Neural progenitor cell (in vitro differentiated cells): ENCODE measurements at regions not wholly inside any gene's neighbourhood (a gene's known extent, or its start where the extent isn't known, plus 50 kb on each side); places are given as distances from the start of the nearest gene placed in this dataset.

Source experiments
- DNase-seq: peaks from one replicate; pipeline ENCODE4 v3.0.0-alpha.2; 2016; ENCODE audit warnings: low spot score
- H2AFZ ChIP-seq: fragments of 200-600 bp; sonication (generic); replicated peaks from 2 replicates; pipeline ENCODE4 v1.6.1; 2016; ENCODE audit warnings: antibody characterized with exemption
- H3F3A ChIP-seq: fragments of 200-600 bp; sonication (generic); 2 replicates; pipeline ENCODE4 v1.6.1; 2016; ENCODE audit warnings: antibody characterized with exemption, low read depth
- H3K27ac ChIP-seq: fragments of 200-600 bp; sonication (generic); 2 replicates; pipeline ENCODE4 v1.5.1; 2016; ENCODE audit warnings: mild to moderate bottlenecking
- H3K27me3 ChIP-seq: fragments of 200-600 bp; sonication (generic); 2 replicates; pipeline ENCODE4 v1.6.1; 2016; ENCODE audit warnings: mild to moderate bottlenecking, moderate library complexity
- H3K36me3 ChIP-seq: fragments of 200-600 bp; sonication (generic); 2 replicates; pipeline ENCODE4 v1.5.1; 2016
- H3K4me1 ChIP-seq: fragments of 200-600 bp; sonication (generic); 2 replicates; pipeline ENCODE4 v1.6.1; 2016; ENCODE audit warnings: mixed run types
- H3K4me2 ChIP-seq: fragments of 200-600 bp; sonication (generic); 2 replicates; pipeline ENCODE4 v1.6.1; 2016
- H3K4me3 ChIP-seq: fragments of 200-600 bp; sonication (generic); 2 replicates; pipeline ENCODE4 v1.5.1; 2016
- H3K79me2 ChIP-seq: fragments of 200-600 bp; sonication (generic); 2 replicates; pipeline ENCODE4 v1.6.1; 2016; ENCODE audit warnings: low read depth
- H3K9ac ChIP-seq: fragments of 200-600 bp; sonication (generic); 2 replicates; pipeline ENCODE4 v1.6.1; 2016
- H3K9me3 ChIP-seq: fragments of 200-600 bp; sonication (generic); 2 replicates; pipeline ENCODE4 v1.5.1; 2016; ENCODE audit warnings: low read depth
- H4K20me1 ChIP-seq: fragments of 200-600 bp; sonication (generic); 2 replicates; pipeline ENCODE4 v1.6.1; 2016; ENCODE audit warnings: low read depth
- H3K27ac Mint-ChIP-seq: 3 replicates; pipeline ENCODE4 v1.8.0; 2021; ENCODE audit warnings: mixed read lengths
- H3K27me3 Mint-ChIP-seq: 2 replicates; pipeline ENCODE4 v1.8.0; 2022; ENCODE audit warnings: low read depth, mild to moderate bottlenecking, inconsistent platforms, moderate library complexity, mixed read lengths; ENCODE audit not compliant: insufficient read depth
- H3K36me3 Mint-ChIP-seq: 3 replicates; pipeline ENCODE4 v1.8.0; 2021; ENCODE audit warnings: mixed read lengths
- H3K4me1 Mint-ChIP-seq: 3 replicates; pipeline ENCODE4 v1.8.0; 2021; ENCODE audit warnings: mixed read lengths
- H3K4me3 Mint-ChIP-seq: 3 replicates; pipeline ENCODE4 v1.8.0; 2021; ENCODE audit warnings: mild to moderate bottlenecking, moderate library complexity, mixed read lengths
- H3K9me3 Mint-ChIP-seq: 3 replicates; pipeline ENCODE4 v1.8.0; 2020; ENCODE audit warnings: mixed read lengths
- CTCF ChIP-seq: fragments of 200-600 bp; sonication (generic); IDR thresholded peaks from 2 replicates; pipeline ENCODE4 v1.5.1; 2017; ENCODE audit warnings: antibody characterized with exemption, mild to moderate bottlenecking
- EZH2 ChIP-seq: fragments of 200-600 bp; sonication (generic); IDR thresholded peaks from 2 replicates; pipeline ENCODE4 v1.6.1; 2017; ENCODE audit warnings: antibody characterized with exemption, mild to moderate bottlenecking, moderate library complexity
- EZH2phosphoT487 ChIP-seq: fragments of 200-600 bp; sonication (generic); IDR thresholded peaks from 2 replicates; pipeline ENCODE4 v1.6.1; 2017; ENCODE audit warnings: antibody characterized with exemption

- H2AFZ ChIP-seq, result peak overlapping the region; percentile 1
- H3K9ac ChIP-seq, result no peak overlapping the region
- TF ChIP-seq EZH2, result no peak
- TF ChIP-seq CTCF, result no peak
- TF ChIP-seq EZH2phosphoT487, result no peak
- peaks cover 4% of the 10 kb centered on the region for H3K27me3 Mint-ChIP-seq
- no peak overlapping the region for H3K4me3 ChIP-seq
- H3K27ac ChIP-seq, result peak overlapping the region; percentile 61
- H3K27me3 ChIP-seq, result no peaks in the 10 kb centered on the region
- H3K4me1 ChIP-seq, result peaks cover 23% of the 10 kb centered on the region
- no peak overlapping the region for H3K4me3 Mint-ChIP-seq
- H4K20me1 ChIP-seq, result no peaks in the 10 kb centered on the region
- peaks cover 18% of the 10 kb centered on the region for H3K4me1 Mint-ChIP-seq
- H3K27ac Mint-ChIP-seq, result peak overlapping the region; percentile 47
- no peaks in the 10 kb centered on the region for H3K9me3 ChIP-seq
- H3F3A ChIP-seq, result peaks cover 18% of the 10 kb centered on the region
- peak overlapping the region; percentile 0 for H3K4me2 ChIP-seq
- peak; percentile 13 for DNase-seq
- H3K9me3 Mint-ChIP-seq, result peaks cover 5% of the 10 kb centered on the region
- no peaks in the 10 kb centered on the region for H3K36me3 ChIP-seq
- no peaks in the 10 kb centered on the region for H3K36me3 Mint-ChIP-seq
- no peaks in the 10 kb centered on the region for H3K79me2 ChIP-seq
Observed at GRCh38 chr6:11367638-11368199, 135.3 kb upstream of the NEDD9 start.

- H3K4me3 Mint-ChIP-seq, result no peak overlapping the region
- peak overlapping the region; percentile 0 for H3K4me2 ChIP-seq
- H3K9me3 ChIP-seq, result no peaks in the 10 kb centered on the region
Observed at GRCh38 chr6:11366934-11367637, 134.6 kb upstream of the NEDD9 start.

GRCh38 chr6:11366183-11366933 is 133.9 kb upstream of the NEDD9 start:
- Mint-ChIP-seq H3K27me3 (peaks cover 4% of the 10 kb centered on the region), H3K4me1 (peaks cover 18% of the 10 kb centered on the region), H3K27ac (no peak overlapping the region), H3K4me3 (no peak overlapping the region), H3K9me3 (peaks cover 4% of the 10 kb centered on the region), H3K36me3 (no peaks in the 10 kb centered on the region)
- no peak overlapping the region for H3K27ac ChIP-seq
- no peaks in the 10 kb centered on the region for H3K79me2 ChIP-seq
- H3K4me3 ChIP-seq, result no peak overlapping the region
- no peaks in the 10 kb centered on the region for H4K20me1 ChIP-seq
- no peak overlapping the region for H3K9ac ChIP-seq
- no peak for TF ChIP-seq EZH2phosphoT487
- no peak for TF ChIP-seq CTCF
- TF ChIP-seq EZH2, result no peak
- no peaks in the 10 kb centered on the region for H3K9me3 ChIP-seq
- H3K4me2 ChIP-seq, result peak overlapping the region; percentile 0
- no peak overlapping the region for H2AFZ ChIP-seq
- H3K27me3 ChIP-seq, result no peaks in the 10 kb centered on the region
- H3K36me3 ChIP-seq, result no peaks in the 10 kb centered on the region
- DNase-seq, result no peak
- peaks cover 18% of the 10 kb centered on the region for H3F3A ChIP-seq
- peaks cover 23% of the 10 kb centered on the region for H3K4me1 ChIP-seq

More at GRCh38 chr6:11366934-11367637, 134.6 kb upstream of the NEDD9 start:
- peaks cover 23% of the 10 kb centered on the region for H3K4me1 ChIP-seq
- Mint-ChIP-seq H3K27me3 (peaks cover 4% of the 10 kb centered on the region), H3K4me1 (peaks cover 18% of the 10 kb centered on the region), H3K27ac (no peak overlapping the region), H3K36me3 (no peaks in the 10 kb centered on the region), H3K9me3 (peaks cover 3% of the 10 kb centered on the region)
- DNase-seq, result peak; percentile 57
- no peaks in the 10 kb centered on the region for H3K27me3 ChIP-seq
- H3K4me3 ChIP-seq, result no peak overlapping the region
- no peaks in the 10 kb centered on the region for H3K36me3 ChIP-seq
- peak overlapping the region; percentile 61 for H3K27ac ChIP-seq
- TF ChIP-seq EZH2, result no peak
- TF ChIP-seq EZH2phosphoT487, result no peak
- peak overlapping the region; percentile 1 for H2AFZ ChIP-seq
- H3F3A ChIP-seq, result peaks cover 18% of the 10 kb centered on the region
- no peak overlapping the region for H3K9ac ChIP-seq
- H3K79me2 ChIP-seq, result no peaks in the 10 kb centered on the region
- H4K20me1 ChIP-seq, result no peaks in the 10 kb centered on the region
